Caco-2 (cell line): ENCODE measurements at regions not wholly inside any gene's neighbourhood (a gene's known extent, or its start where the extent isn't known, plus 50 kb on each side); places are given as distances from the start of the nearest gene placed in this dataset.

Source experiments
- BruUV-seq: library from RNA; stranded (reverse); fragments of 400-500 nt; replicated peaks from 2 replicates; lab custom pipeline; 2021; lab: Mats Ljungman, UMichigan
- CTCF ChIA-PET: fragments of 300-600 bp; sonication (Branson Sonifier 250); formaldehyde crosslinking; loops from one replicate; lab custom pipeline; 2022; ENCODE audit warnings: antibody characterized with exemption; lab: Charles Lee
- POLR2A ChIA-PET: fragments of 300-600 bp; sonication (Branson Sonifier 250); formaldehyde crosslinking; loops from one replicate; lab custom pipeline; 2022; ENCODE audit warnings: antibody characterized with exemption; lab: Charles Lee
- DNase-seq, 2 experiments: peaks; one replicate each; pipeline versions ENCODE4 v3.0.0 to v3.0.0-alpha.2; 2020 to 2022
- H3K27me3 ChIP-seq: replicated peaks from 2 replicates; pipeline ENCODE4 v1.6.0; 2011; ENCODE audit warnings: low read length; ENCODE audit not compliant: control insufficient read depth, insufficient read depth
- H3K36me3 ChIP-seq: 2 replicates; pipeline ENCODE4 v1.5.1; 2011; ENCODE audit warnings: low read length; ENCODE audit not compliant: control insufficient read depth, insufficient read depth
- H3K4me1 ChIP-seq: fragments of 250-450 bp; sonication (Bioruptor Pico); 2 replicates; pipeline ENCODE4 v1.5.1; 2020; ENCODE audit warnings: mild to moderate bottlenecking
- H3K4me3 ChIP-seq: 2 replicates; pipeline ENCODE4 v1.5.1; 2011; ENCODE audit warnings: low read depth, mild to moderate bottlenecking, control low read depth, low read length
- H3K9me3 ChIP-seq: fragments of 250-450 bp; sonication (Bioruptor Pico); 2 replicates; pipeline ENCODE4 v1.5.1; 2020; ENCODE audit warnings: mild to moderate bottlenecking, moderate library complexity
- H3K27ac Mint-ChIP-seq: one replicate; pipeline ENCODE4 v1.8.0; 2022; ENCODE audit warnings: mixed read lengths; ENCODE audit not compliant: unreplicated experiment
- H3K27me3 Mint-ChIP-seq: one replicate; pipeline ENCODE4 v1.8.0; 2022; ENCODE audit warnings: mixed read lengths; ENCODE audit not compliant: insufficient read depth, unreplicated experiment
- H3K36me3 Mint-ChIP-seq: one replicate; pipeline ENCODE4 v1.8.0; 2022; ENCODE audit warnings: mild to moderate bottlenecking, mixed read lengths; ENCODE audit not compliant: insufficient read depth, unreplicated experiment
- H3K4me1 Mint-ChIP-seq: one replicate; pipeline ENCODE4 v1.8.0; 2022; ENCODE audit warnings: low read depth, mixed read lengths; ENCODE audit not compliant: unreplicated experiment
- H3K4me3 Mint-ChIP-seq: one replicate; pipeline ENCODE4 v1.8.0; 2022; ENCODE audit warnings: mild to moderate bottlenecking, moderate library complexity, mixed read lengths; ENCODE audit not compliant: unreplicated experiment
- H3K9me3 Mint-ChIP-seq: one replicate; pipeline ENCODE4 v1.8.0; 2022; ENCODE audit warnings: mixed read lengths; ENCODE audit not compliant: unreplicated experiment
- CTCF ChIP-seq, 2 experiments: fragments of 200-600 bp in 1 of 2; IDR thresholded peaks; 1 replicate in 1 of 2; 2 replicates in 1 of 2; pipeline versions ENCODE4 v1.5.1 to v1.8.0; 2011 to 2022; ENCODE audit warnings: antibody characterized with exemption in 1 of 2, control low read depth in 1 of 2, inconsistent platforms in 1 of 2, low read depth in 1 of 2, low read length in 1 of 2, mild to moderate bottlenecking in 1 of 2, moderate library complexity in 1 of 2; ENCODE audit not compliant: insufficient read depth in 1 of 2, severe bottlenecking in 1 of 2, unreplicated experiment in 1 of 2
- intact Hi-C: fragments of 100-400 bp; cut with micrococcal nuclease; formaldehyde crosslinking; loops from one replicate; pipeline ENCODE4 v1.10.0; 2022; ENCODE audit not compliant: unreplicated experiment

DNA sequence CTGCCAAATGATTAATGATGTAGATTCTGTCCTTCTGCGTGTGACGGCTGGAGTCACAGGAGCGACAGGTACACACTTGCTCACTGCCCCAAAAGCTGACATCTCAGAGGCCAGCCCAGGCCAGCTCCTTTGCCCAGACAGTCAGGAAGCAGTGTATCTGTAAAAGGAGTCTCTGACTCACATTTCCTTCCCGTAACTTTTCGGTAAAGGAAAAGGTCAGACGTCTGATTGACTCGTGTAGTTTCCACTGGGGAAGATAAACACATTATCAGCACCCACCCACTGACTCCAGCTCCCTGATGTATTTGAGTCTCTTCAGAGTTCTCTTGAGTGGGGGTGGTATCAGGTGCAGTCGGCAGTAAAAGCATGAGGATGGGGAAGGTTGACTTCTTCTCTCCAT, 64.4 kb upstream of the WWC1 start:
- intact Hi-C loops = no loop called here
- no peaks in the 10 kb centered on the region for H3K9me3 ChIP-seq
- H3K27me3 Mint-ChIP-seq = peaks cover 8% of the 10 kb centered on the region
- ChIA-PET CTCF (interaction anchor here (0.6 kb wide), 1 partner anchor 769 kb away, joined by 10 read pairs; no protein-coding TSS in a partner anchor), POLR2A (no interaction called here)
- H3K4me3 ChIP-seq = no peak overlapping the region
- no peak overlapping the region for H3K4me3 Mint-ChIP-seq
- no peaks in the 10 kb centered on the region for H3K27me3 ChIP-seq
- BruUV-seq = no TSS peak
- H3K4me1 ChIP-seq = no peaks in the 10 kb centered on the region; the same call in 1 of the 2 replicates
- no peaks in the 10 kb centered on the region for H3K36me3 ChIP-seq
- no peak overlapping the region for H3K27ac Mint-ChIP-seq
- no peak for TF ChIP-seq CTCF (IDR thresholded peaks at IDR 0.05; ENCODE audit: insufficient read depth in 1 of 2, low read depth in 1 of 2, low read length in 1 of 2, severe bottlenecking in 1 of 2, unreplicated experiment in 1 of 2)
- DNase-seq = no peak
- no peaks in the 10 kb centered on the region for H3K4me1 Mint-ChIP-seq
- no peaks in the 10 kb centered on the region for H3K36me3 Mint-ChIP-seq
- no peaks in the 10 kb centered on the region for H3K9me3 Mint-ChIP-seq

DNA sequence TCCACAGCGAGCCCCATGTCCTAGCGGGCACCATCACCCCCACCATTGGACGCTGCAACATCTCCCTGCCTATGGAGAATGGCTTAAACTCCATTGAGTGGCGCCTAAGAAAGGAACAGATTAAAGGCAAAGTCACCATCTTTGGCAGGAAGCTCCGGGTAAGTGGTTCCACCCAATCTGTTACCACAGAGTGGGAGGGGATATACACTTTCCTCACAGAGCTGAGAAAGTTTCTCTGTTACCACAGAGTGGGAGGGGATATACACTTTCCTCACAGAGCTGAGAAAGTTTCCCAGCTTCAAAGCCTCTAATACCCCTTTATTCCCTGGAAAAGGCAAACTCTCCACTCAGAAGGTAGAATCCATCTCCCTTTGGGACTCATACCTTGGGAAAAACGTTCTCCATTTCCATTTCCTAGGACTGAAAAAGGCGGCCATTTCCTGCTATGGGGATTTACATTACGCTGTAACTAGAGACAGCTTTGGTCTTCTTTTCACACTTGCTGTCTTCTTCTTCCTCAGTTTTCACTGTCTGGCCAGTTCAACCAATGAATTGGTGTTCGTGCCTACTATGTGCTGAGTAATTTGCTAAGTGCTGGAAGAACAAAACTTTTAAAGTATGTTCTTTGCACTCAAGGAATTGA, 63.4 kb upstream of the WWC1 start:
- Mint-ChIP-seq H3K4me3 (no peak overlapping the region), H3K4me1 (no peaks in the 10 kb centered on the region), H3K36me3 (no peaks in the 10 kb centered on the region), H3K9me3 (no peaks in the 10 kb centered on the region), H3K27me3 (peaks cover 4% of the 10 kb centered on the region), H3K27ac (no peak overlapping the region)
- TF ChIP-seq CTCF (IDR thresholded peaks at IDR 0.05; ENCODE audit: insufficient read depth in 1 of 2, low read depth in 1 of 2, low read length in 1 of 2, severe bottlenecking in 1 of 2, unreplicated experiment in 1 of 2) = no peak
- no peak for DNase-seq
- Histone ChIP-seq H3K4me3 (no peak overlapping the region), H3K4me1 (no peaks in the 10 kb centered on the region; the same call in 1 of the 2 replicates), H3K36me3 (no peaks in the 10 kb centered on the region), H3K9me3 (no peaks in the 10 kb centered on the region), H3K27me3 (no peaks in the 10 kb centered on the region)
- ChIA-PET CTCF (interaction anchor here (0.5 kb wide), 1 partner anchor 8 kb away, joined by 3 read pairs; no protein-coding TSS in a partner anchor), POLR2A (no interaction called here)
- BruUV-seq = no TSS peak
- intact Hi-C loops = no loop called here

GRCh38 chr5:168228668-168229067, 62.8 kb upstream of the WWC1 start:
- Mint-ChIP-seq H3K9me3 (no peaks in the 10 kb centered on the region), H3K27me3 (peaks cover 4% of the 10 kb centered on the region), H3K36me3 (no peaks in the 10 kb centered on the region), H3K4me1 (peaks cover under 1% of the 10 kb centered on the region), H3K27ac (no peak overlapping the region), H3K4me3 (no peak overlapping the region)
- no peak for DNase-seq
- Histone ChIP-seq H3K27me3 (no peaks in the 10 kb centered on the region), H3K36me3 (no peaks in the 10 kb centered on the region), H3K9me3 (no peaks in the 10 kb centered on the region), H3K4me1 (no peaks in the 10 kb centered on the region; the same call in 1 of the 2 replicates), H3K4me3 (no peak overlapping the region)
- no TSS peak for BruUV-seq
- no peak for TF ChIP-seq CTCF (IDR thresholded peaks at IDR 0.05; ENCODE audit: insufficient read depth in 1 of 2, low read depth in 1 of 2, low read length in 1 of 2, severe bottlenecking in 1 of 2, unreplicated experiment in 1 of 2)
- ChIA-PET CTCF (no interaction called here), POLR2A (no interaction called here)
- intact Hi-C loops = no loop called here
